Endodermal cell (in vitro differentiated cells): ENCODE measurements at regions not wholly inside any gene's neighbourhood (a gene's known extent, or its start where the extent isn't known, plus 50 kb on each side); places are given as distances from the start of the nearest gene placed in this dataset.

ENCODE experiments used
- DNase-seq: peaks from one replicate; pipeline ENCODE4 v3.0.0-alpha.2; 2017
- H3K27ac ChIP-seq: 2 replicates; pipeline ENCODE4 v1.5.1; 2013; ENCODE audit warnings: mild to moderate bottlenecking, low read depth, low read length, moderate library complexity
- H3K27me3 ChIP-seq: 2 replicates; pipeline ENCODE4 v1.6.1; 2013; ENCODE audit warnings: mild to moderate bottlenecking, low read length, moderate library complexity; ENCODE audit not compliant: insufficient read depth, control insufficient read depth, poor library complexity, severe bottlenecking
- H3K36me3 ChIP-seq: 2 replicates; pipeline ENCODE4 v1.7.0; 2013; ENCODE audit warnings: mild to moderate bottlenecking, low read length, moderate library complexity; ENCODE audit not compliant: control insufficient read depth, insufficient read depth
- H3K4me1 ChIP-seq: one replicate; pipeline ENCODE4 v1.7.0; 2013; ENCODE audit warnings: low read length; ENCODE audit not compliant: control insufficient read depth, insufficient read depth
- H3K4me3 ChIP-seq: 2 replicates; pipeline ENCODE4 v1.5.1; 2013; ENCODE audit warnings: mild to moderate bottlenecking, low read length, moderate library complexity
- H3K9ac ChIP-seq: 2 replicates; pipeline ENCODE4 v1.6.1; 2013; ENCODE audit warnings: mild to moderate bottlenecking, low read length, moderate library complexity; ENCODE audit not compliant: poor library complexity, severe bottlenecking; ENCODE audit errors: extremely low read depth
- H3K9me3 ChIP-seq: 2 replicates; pipeline ENCODE4 v1.6.1; 2013; ENCODE audit warnings: mild to moderate bottlenecking, low read length, moderate library complexity; ENCODE audit not compliant: control insufficient read depth
- H3K27ac Mint-ChIP-seq: 2 replicates; pipeline ENCODE4 v1.8.0; 2020; ENCODE audit warnings: mixed read lengths
- H3K27me3 Mint-ChIP-seq: 2 replicates; pipeline ENCODE4 v1.8.0; 2021; ENCODE audit warnings: mild to moderate bottlenecking, mixed read lengths; ENCODE audit not compliant: insufficient read depth
- H3K36me3 Mint-ChIP-seq: 2 replicates; pipeline ENCODE4 v1.8.0; 2020; ENCODE audit warnings: low read depth, mixed read lengths
- H3K4me1 Mint-ChIP-seq: 2 replicates; pipeline ENCODE4 v1.8.0; 2020; ENCODE audit warnings: mixed read lengths
- H3K4me3 Mint-ChIP-seq: 2 replicates; pipeline ENCODE4 v1.8.0; 2020; ENCODE audit warnings: mild to moderate bottlenecking, moderate library complexity, mixed read lengths
- H3K9me3 Mint-ChIP-seq: 2 replicates; pipeline ENCODE4 v1.8.0; 2020; ENCODE audit warnings: mild to moderate bottlenecking, mixed read lengths
- CTCF ChIP-seq: fragments of 200-600 bp; sonication (generic); conservative IDR thresholded peaks from 2 replicates; pipeline ENCODE4 v1.5.0; 2021; ENCODE audit warnings: antibody characterized with exemption, mild to moderate bottlenecking
- WGBS, 2 experiments: methylation state at CpG; one replicate each; pipeline versions ENCODE4 v1.1.5 to v1.1.7; 2013; ENCODE audit warnings: missing lambda C conversion rate in 2 of 2, mixed read lengths in 1 of 2; ENCODE audit not compliant: insufficient coverage in 1 of 2, insufficient read length in 1 of 2; 5-methylcytosine and 5-hydroxymethylcytosine counted together

- Mint-ChIP-seq H3K36me3 (no peaks in the 10 kb centered on the region), H3K27me3 (peaks cover 9% of the 10 kb centered on the region), H3K9me3 (no peaks in the 10 kb centered on the region), H3K4me3 (no peak overlapping the region), H3K27ac (no peak overlapping the region), H3K4me1 (peaks cover 7% of the 10 kb centered on the region)
- 72 to 86% methylated on average over 5 to 7 of the region's 7 CpGs for WGBS, 2 experiments
- peaks cover 4% of the 10 kb centered on the region for H3K4me1 ChIP-seq
- no peak for DNase-seq
- no peaks in the 10 kb centered on the region for H3K9me3 ChIP-seq
- H3K36me3 ChIP-seq = no peaks in the 10 kb centered on the region
- no peak overlapping the region for H3K9ac ChIP-seq
- H3K27me3 ChIP-seq = no peaks in the 10 kb centered on the region
- H3K27ac ChIP-seq = no peak overlapping the region
- TF ChIP-seq CTCF = no peak
- H3K4me3 ChIP-seq = no peak overlapping the region
Observed at GRCh38 chr12:47020211-47020821, 59.1 kb upstream of the PCED1B start.

GRCh38 chr12:47021298-47021697 is 58.1 kb upstream of the PCED1B start:
- TF ChIP-seq CTCF = peak; percentile 88
- Histone ChIP-seq H3K27me3 (no peaks in the 10 kb centered on the region), H3K4me1 (peaks cover 4% of the 10 kb centered on the region), H3K9me3 (no peaks in the 10 kb centered on the region), H3K4me3 (no peak overlapping the region), H3K36me3 (no peaks in the 10 kb centered on the region), H3K9ac (no peak overlapping the region), H3K27ac (no peak overlapping the region)
- 0% methylated on average over 1 of the region's 2 CpGs; no CpG with 5 or more reads in 1 of the 2 experiments for WGBS, 2 experiments
- no peak for DNase-seq
- Mint-ChIP-seq H3K4me3 (no peak overlapping the region), H3K27me3 (peaks cover 14% of the 10 kb centered on the region), H3K4me1 (peaks cover 7% of the 10 kb centered on the region), H3K36me3 (no peaks in the 10 kb centered on the region), H3K27ac (no peak overlapping the region), H3K9me3 (no peaks in the 10 kb centered on the region)

- Histone ChIP-seq H3K4me1 (peaks cover 4% of the 10 kb centered on the region), H3K27ac (no peak overlapping the region), H3K4me3 (no peak overlapping the region), H3K9ac (no peak overlapping the region), H3K27me3 (peaks cover 1% of the 10 kb centered on the region), H3K36me3 (no peaks in the 10 kb centered on the region), H3K9me3 (no peaks in the 10 kb centered on the region)
- TF ChIP-seq CTCF = no peak
- WGBS, 2 experiments = 90 to 100% methylated on average over 2 of the region's 2 CpGs
- DNase-seq = no peak
- no peaks in the 10 kb centered on the region for H3K36me3 Mint-ChIP-seq
- no peaks in the 10 kb centered on the region for H3K9me3 Mint-ChIP-seq
- peaks cover 15% of the 10 kb centered on the region for H3K27me3 Mint-ChIP-seq
- H3K4me1 Mint-ChIP-seq = peaks cover 7% of the 10 kb centered on the region
- H3K27ac Mint-ChIP-seq = no peak overlapping the region
- H3K4me3 Mint-ChIP-seq = no peak overlapping the region
Observed at GRCh38 chr12:47022296-47022695, 57.1 kb upstream of the PCED1B start.
